Neural cell (in vitro differentiated cells): ENCODE measurements at regions not wholly inside any gene's neighbourhood (a gene's known extent, or its start where the extent isn't known, plus 50 kb on each side); places are given as distances from the start of the nearest gene placed in this dataset.

Experiments used
- CTCF ChIP-seq: fragments of 450-650 bp; IDR thresholded peaks from 2 replicates; pipeline ENCODE4 v1.5.1; 2014; ENCODE audit warnings: antibody characterized with exemption, mild to moderate bottlenecking, moderate library complexity; ENCODE audit not compliant: poor library complexity, severe bottlenecking
- EP300 ChIP-seq: fragments of 450-650 bp; conservative IDR thresholded peaks from 2 replicates; pipeline ENCODE4 v1.6.1; 2014; ENCODE audit warnings: antibody characterized with exemption, mild to moderate bottlenecking, moderate library complexity; ENCODE audit not compliant: poor library complexity, severe bottlenecking
- EZH2 ChIP-seq: fragments of 200-600, 300-800 bp; shearing (Covaris generic), sonication (generic); IDR thresholded peaks from 2 replicates; pipeline ENCODE4 v1.6.1; 2014; ENCODE audit warnings: antibody characterized with exemption, low read length, borderline replicate concordance, mild to moderate bottlenecking; ENCODE audit not compliant: insufficient read depth, poor library complexity, severe bottlenecking
- MXI1 ChIP-seq: fragments of 450-650 bp; conservative IDR thresholded peaks from 2 replicates; pipeline ENCODE4 v1.6.1; 2014; ENCODE audit warnings: antibody characterized with exemption, mild to moderate bottlenecking; ENCODE audit not compliant: poor library complexity, severe bottlenecking
- POLR2AphosphoS5 ChIP-seq: IDR thresholded peaks from 2 replicates; pipeline ENCODE4 v1.6.1; 2012
- RAD21 ChIP-seq: fragments of 450-650 bp; conservative IDR thresholded peaks from 2 replicates; pipeline ENCODE4 v1.6.1; 2014; ENCODE audit warnings: antibody characterized with exemption, mild to moderate bottlenecking, moderate library complexity
- REST ChIP-seq: IDR thresholded peaks from 2 replicates; pipeline ENCODE4 v1.6.1; 2012; ENCODE audit warnings: borderline replicate concordance
- SMC3 ChIP-seq: fragments of 450-650 bp; conservative IDR thresholded peaks from 2 replicates; pipeline ENCODE4 v1.6.1; 2014; ENCODE audit warnings: antibody characterized with exemption, mild to moderate bottlenecking, moderate library complexity; ENCODE audit not compliant: poor library complexity
- TAF1 ChIP-seq: IDR thresholded peaks from 2 replicates; pipeline ENCODE4 v1.6.1; 2012; ENCODE audit warnings: low read depth

GRCh38 chr22:48798281-48799226 lies 1029.1 kb downstream of the BRD1 start:
- TF ChIP-seq EP300, result no peak
- no peak for TF ChIP-seq CTCF
- no peak for TF ChIP-seq EZH2
- TF ChIP-seq REST, result no peak
- TF ChIP-seq POLR2AphosphoS5, result no peak
- TF ChIP-seq SMC3, result no peak
- no peak for TF ChIP-seq TAF1
- TF ChIP-seq MXI1, result no peak
- no peak for TF ChIP-seq RAD21
